GM18502 (cell line): ENCODE measurements at regions not wholly inside any gene's neighbourhood (a gene's known extent, or its start where the extent isn't known, plus 50 kb on each side); places are given as distances from the start of the nearest gene placed in this dataset.
"Not testable (repeated sequence)": the region's sequence is repeated elsewhere in the genome, so short reads cannot be mapped to it uniquely, and the experiment has no call there.

Experiments used
- ATAC-seq: cut with Tn5 transposase; IDR thresholded peaks from one replicate; pipeline ENCODE4 v1.9.1; 2021; ENCODE audit warnings: mild to moderate bottlenecking; ENCODE audit not compliant: unreplicated experiment, poor library complexity

- ATAC-seq = no peak
These were observed 101.6 kb upstream of the FAM13C start for GRCh38 chr10:59463909-59464308.

GRCh38 chr10:59460601-59461000 is 98.3 kb upstream of the FAM13C start:
- ATAC-seq = no peak

GRCh38 chr10:59456199-59456598 is 93.8 kb upstream of the FAM13C start:
- ATAC-seq = no peak

- ATAC-seq = no peak
These were observed 92.0 kb upstream of the FAM13C start for GRCh38 chr10:59454171-59454919.

- ATAC-seq = no peak
These were observed 86.3 kb upstream of the FAM13C start for GRCh38 chr10:59448616-59449015.

- no peak for ATAC-seq
These were observed 73.4 kb upstream of the FAM13C start for GRCh38 chr10:59435707-59436106.

- ATAC-seq = no peak
These were observed 72.3 kb upstream of the FAM13C start for GRCh38 chr10:59434463-59435321.

- ATAC-seq = no peak
These were observed 71.5 kb upstream of the FAM13C start for GRCh38 chr10:59433720-59434428.

- ATAC-seq = no peak
These were observed 70.0 kb upstream of the FAM13C start for GRCh38 chr10:59432207-59432900.

- not testable (repeated sequence) for ATAC-seq
These were observed 51.4 kb upstream of the FAM13C start for GRCh38 chr10:59413795-59414194.
